Choroid plexus epithelial cell (primary cell): ENCODE measurements at regions not wholly inside any gene's neighbourhood (a gene's known extent, or its start where the extent isn't known, plus 50 kb on each side); places are given as distances from the start of the nearest gene placed in this dataset.
A peak's percentile ranks its signal among the peaks of the same experiment; 100 is the strongest.

Experiments used
- DNase-seq: peaks from one replicate; pipeline ENCODE4 v3.0.0-alpha.2; 2010; ENCODE audit warnings: low read depth
- H3K4me3 ChIP-seq: 2 replicates; pipeline ENCODE4 v1.5.1; 2011; ENCODE audit warnings: low read depth, mild to moderate bottlenecking, control low read depth, low read length, moderate library complexity
- TF ChIP-seq, protein P1 (sequence below): conservative IDR thresholded peaks from 2 replicates; pipeline ENCODE4 v1.5.1; 2011; ENCODE audit warnings: low read depth, mild to moderate bottlenecking, control low read depth, inconsistent platforms, low read length, moderate library complexity

DNA sequence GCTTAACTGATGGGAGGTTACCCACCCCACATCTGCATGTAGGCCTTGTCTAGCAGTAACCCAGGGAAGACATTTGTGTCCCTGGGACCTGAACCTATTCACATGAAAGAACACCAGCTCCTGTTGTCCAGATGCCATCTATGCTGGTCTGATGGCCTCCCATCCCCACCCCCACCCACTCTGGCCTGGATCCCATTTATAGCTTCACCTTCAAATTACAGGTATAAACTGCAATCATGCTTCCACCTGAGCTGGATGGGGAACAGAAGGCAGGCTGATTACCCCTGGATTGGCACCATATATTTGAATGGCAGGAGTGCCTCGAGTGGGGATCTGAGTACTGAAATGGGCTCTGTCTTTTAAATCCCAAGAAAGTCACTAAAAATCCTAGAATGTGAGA, 312.7 kb upstream of the USP24 start:
- H3K4me3 ChIP-seq, result no peak overlapping the region
- DNase-seq, result no peak
- TF ChIP-seq, protein P1, sequence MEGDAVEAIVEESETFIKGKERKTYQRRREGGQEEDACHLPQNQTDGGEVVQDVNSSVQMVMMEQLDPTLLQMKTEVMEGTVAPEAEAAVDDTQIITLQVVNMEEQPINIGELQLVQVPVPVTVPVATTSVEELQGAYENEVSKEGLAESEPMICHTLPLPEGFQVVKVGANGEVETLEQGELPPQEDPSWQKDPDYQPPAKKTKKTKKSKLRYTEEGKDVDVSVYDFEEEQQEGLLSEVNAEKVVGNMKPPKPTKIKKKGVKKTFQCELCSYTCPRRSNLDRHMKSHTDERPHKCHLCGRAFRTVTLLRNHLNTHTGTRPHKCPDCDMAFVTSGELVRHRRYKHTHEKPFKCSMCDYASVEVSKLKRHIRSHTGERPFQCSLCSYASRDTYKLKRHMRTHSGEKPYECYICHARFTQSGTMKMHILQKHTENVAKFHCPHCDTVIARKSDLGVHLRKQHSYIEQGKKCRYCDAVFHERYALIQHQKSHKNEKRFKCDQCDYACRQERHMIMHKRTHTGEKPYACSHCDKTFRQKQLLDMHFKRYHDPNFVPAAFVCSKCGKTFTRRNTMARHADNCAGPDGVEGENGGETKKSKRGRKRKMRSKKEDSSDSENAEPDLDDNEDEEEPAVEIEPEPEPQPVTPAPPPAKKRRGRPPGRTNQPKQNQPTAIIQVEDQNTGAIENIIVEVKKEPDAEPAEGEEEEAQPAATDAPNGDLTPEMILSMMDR, result no peak

DNA sequence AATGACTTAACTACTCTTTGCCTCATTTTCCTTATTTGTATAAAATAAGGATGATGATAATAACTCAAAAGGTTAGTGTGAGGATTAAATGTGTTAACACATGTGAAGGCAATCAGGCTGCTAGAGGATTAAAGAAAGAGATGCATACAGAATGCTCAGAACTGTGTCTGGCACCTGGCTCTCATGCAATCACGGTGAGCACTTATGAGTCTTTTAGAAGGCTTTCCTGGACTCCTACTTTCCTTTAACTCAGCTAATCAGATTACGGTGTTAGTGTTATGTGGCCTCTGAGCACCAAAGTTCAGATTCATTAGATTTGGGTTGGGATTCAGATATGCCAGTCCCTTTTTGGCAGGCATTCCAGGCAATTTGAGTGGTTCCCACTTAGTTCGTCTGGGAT, 311.6 kb upstream of the USP24 start:
- TF ChIP-seq, protein P1, result no peak
- no peak for DNase-seq

DNA sequence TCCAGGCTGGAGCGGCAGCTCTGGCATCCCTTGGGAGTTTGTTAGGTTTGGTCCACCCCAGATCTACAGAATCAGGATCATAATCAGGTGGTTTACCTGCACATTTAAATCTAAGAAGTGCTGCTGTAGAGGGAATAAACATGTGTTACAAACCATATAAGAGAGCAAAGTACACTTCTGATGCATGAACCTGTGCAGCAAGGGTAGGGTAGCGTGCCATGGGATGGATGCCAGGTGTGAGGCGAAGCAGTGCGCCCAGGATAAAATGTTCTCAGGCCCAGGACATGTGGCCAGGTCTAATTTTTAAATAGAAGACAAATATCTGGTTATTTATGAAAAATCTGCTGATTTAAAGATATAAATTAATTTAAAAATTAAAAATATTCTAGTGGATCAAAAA, 308.8 kb upstream of the USP24 start:
- H3K4me3 ChIP-seq, result no peak overlapping the region
- TF ChIP-seq, protein P1, result no peak
- DNase-seq, result no peak

More for the DNA sequence above, 311.6 kb upstream of the USP24 start:
- H3K4me3 ChIP-seq, result no peak overlapping the region

DNA sequence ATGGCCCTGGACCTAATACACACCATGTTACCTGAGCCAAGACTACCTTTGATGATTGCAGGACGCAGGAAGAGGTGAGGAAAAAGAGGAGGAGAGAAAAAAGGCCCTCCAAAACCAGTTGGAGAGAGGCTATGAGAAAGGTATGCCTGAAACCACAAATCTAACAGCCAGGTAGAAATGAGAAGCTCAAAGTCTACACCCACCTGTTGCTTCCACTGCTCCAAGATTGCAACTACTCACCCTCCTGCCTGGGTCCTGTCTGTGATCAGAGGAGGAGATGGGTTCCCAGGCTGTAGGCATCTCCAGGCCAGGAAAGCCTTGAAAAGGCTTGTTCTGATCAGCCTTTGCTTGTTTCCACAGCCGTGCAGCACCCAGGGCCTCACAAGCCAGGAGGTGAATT, 307.8 kb upstream of the USP24 start:
- DNase-seq, result no peak
- TF ChIP-seq, protein P1, result no peak
- H3K4me3 ChIP-seq, result no peak overlapping the region

DNA sequence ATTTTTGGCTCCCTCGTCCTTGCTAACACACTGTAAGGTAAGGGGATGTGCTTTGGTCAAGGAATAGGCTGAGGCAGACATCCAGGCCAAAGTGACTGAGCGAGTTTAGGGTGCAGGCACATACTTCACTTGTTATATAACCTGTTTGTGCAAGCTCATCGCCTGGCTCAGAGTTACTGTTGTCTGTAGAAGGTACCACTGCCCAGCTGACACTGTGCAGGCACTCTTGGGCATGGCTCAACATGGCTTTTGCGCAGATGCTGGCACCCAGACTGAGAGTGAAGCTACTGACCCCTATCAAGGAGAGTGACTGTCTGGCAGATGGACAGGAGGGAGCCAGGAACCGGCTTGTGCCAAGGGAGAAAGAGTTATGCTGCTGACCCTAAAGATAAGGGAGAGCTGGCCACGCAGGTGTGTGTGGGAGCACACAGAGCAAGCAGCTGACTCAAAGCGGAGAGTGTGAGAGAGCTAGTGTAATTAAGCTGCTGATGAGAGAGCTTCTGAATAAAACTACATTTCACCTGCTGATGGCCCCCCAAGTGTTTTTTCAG, 307.3 kb upstream of the USP24 start:
- no peak for DNase-seq
- TF ChIP-seq, protein P1, result no peak
- no peak overlapping the region for H3K4me3 ChIP-seq

DNA sequence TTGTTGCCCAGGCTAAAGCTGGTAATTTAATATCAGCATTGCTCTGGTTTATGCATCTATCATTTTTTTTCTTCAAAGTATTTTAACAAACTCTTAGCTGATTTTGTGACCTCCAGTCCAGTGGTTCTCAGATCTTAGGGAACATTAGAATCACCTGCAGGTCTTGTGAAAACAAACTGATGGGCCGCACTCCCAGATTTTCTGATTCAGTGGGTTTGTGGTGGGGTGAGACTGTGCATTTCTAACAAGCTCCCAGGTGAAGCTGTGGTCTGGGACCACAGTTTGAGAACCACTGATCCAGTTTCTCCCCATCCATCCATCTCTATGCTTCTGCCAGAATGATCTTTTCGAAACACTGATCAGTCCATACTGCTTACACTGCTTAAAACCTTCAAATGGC, 305.7 kb upstream of the USP24 start:
- H3K4me3 ChIP-seq, result no peak overlapping the region
- DNase-seq, result no peak
- TF ChIP-seq, protein P1, result no peak

DNA sequence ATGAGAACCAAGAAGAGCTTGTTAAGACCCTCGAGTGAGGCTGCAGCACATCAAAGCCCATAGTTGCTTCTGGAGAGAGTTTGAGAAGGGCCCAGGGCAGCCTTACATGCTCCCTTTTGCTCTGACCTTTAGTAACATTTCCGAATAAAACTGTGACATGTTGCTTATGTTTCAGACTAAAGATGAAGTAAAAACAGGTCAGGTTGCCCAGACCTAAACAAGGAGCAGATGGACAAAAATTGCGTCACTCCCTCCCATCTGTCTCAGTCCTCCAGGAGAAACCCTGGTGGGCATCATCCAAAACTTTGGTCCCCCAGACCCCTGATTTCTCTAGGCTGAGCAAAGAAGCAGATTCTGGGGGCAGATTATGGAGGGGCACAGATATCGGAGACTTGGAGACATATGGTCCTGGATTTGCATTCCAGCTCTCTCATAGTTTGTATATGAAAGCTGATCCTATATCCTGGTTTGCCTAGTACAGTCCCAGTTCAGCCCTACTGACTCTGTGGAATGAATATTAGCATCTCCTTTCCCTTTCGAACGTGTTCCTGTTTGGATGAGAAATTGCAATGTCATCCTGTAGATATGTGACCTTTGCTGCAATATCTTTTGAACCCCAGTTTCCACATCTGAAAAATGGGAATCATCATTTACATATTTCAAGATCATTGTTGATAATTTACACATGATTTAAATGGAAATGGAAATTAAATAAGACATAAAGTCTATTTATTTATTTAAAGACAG, 304.9 kb upstream of the USP24 start:
- no peak overlapping the region for H3K4me3 ChIP-seq
- peak; percentile 18 for DNase-seq
- TF ChIP-seq, protein P1, result no peak
